Caco-2 (cell line): ENCODE measurements at regions not wholly inside any gene's neighbourhood (a gene's known extent, or its start where the extent isn't known, plus 50 kb on each side); places are given as distances from the start of the nearest gene placed in this dataset.

Source experiments
- BruUV-seq: library from RNA; stranded (reverse); fragments of 400-500 nt; replicated peaks from 2 replicates; lab custom pipeline; 2021; lab: Mats Ljungman, UMichigan
- CTCF ChIA-PET: fragments of 300-600 bp; sonication (Branson Sonifier 250); formaldehyde crosslinking; loops from one replicate; lab custom pipeline; 2022; ENCODE audit warnings: antibody characterized with exemption; lab: Charles Lee
- POLR2A ChIA-PET: fragments of 300-600 bp; sonication (Branson Sonifier 250); formaldehyde crosslinking; loops from one replicate; lab custom pipeline; 2022; ENCODE audit warnings: antibody characterized with exemption; lab: Charles Lee
- DNase-seq, 2 experiments: peaks; one replicate each; pipeline versions ENCODE4 v3.0.0 to v3.0.0-alpha.2; 2020 to 2022
- H3K27me3 ChIP-seq: replicated peaks from 2 replicates; pipeline ENCODE4 v1.6.0; 2011; ENCODE audit warnings: low read length; ENCODE audit not compliant: control insufficient read depth, insufficient read depth
- H3K36me3 ChIP-seq: 2 replicates; pipeline ENCODE4 v1.5.1; 2011; ENCODE audit warnings: low read length; ENCODE audit not compliant: control insufficient read depth, insufficient read depth
- H3K4me1 ChIP-seq: fragments of 250-450 bp; sonication (Bioruptor Pico); 2 replicates; pipeline ENCODE4 v1.5.1; 2020; ENCODE audit warnings: mild to moderate bottlenecking
- H3K4me3 ChIP-seq: 2 replicates; pipeline ENCODE4 v1.5.1; 2011; ENCODE audit warnings: low read depth, mild to moderate bottlenecking, control low read depth, low read length
- H3K9me3 ChIP-seq: fragments of 250-450 bp; sonication (Bioruptor Pico); 2 replicates; pipeline ENCODE4 v1.5.1; 2020; ENCODE audit warnings: mild to moderate bottlenecking, moderate library complexity
- H3K27ac Mint-ChIP-seq: one replicate; pipeline ENCODE4 v1.8.0; 2022; ENCODE audit warnings: mixed read lengths; ENCODE audit not compliant: unreplicated experiment
- H3K27me3 Mint-ChIP-seq: one replicate; pipeline ENCODE4 v1.8.0; 2022; ENCODE audit warnings: mixed read lengths; ENCODE audit not compliant: insufficient read depth, unreplicated experiment
- H3K36me3 Mint-ChIP-seq: one replicate; pipeline ENCODE4 v1.8.0; 2022; ENCODE audit warnings: mild to moderate bottlenecking, mixed read lengths; ENCODE audit not compliant: insufficient read depth, unreplicated experiment
- H3K4me1 Mint-ChIP-seq: one replicate; pipeline ENCODE4 v1.8.0; 2022; ENCODE audit warnings: low read depth, mixed read lengths; ENCODE audit not compliant: unreplicated experiment
- H3K4me3 Mint-ChIP-seq: one replicate; pipeline ENCODE4 v1.8.0; 2022; ENCODE audit warnings: mild to moderate bottlenecking, moderate library complexity, mixed read lengths; ENCODE audit not compliant: unreplicated experiment
- H3K9me3 Mint-ChIP-seq: one replicate; pipeline ENCODE4 v1.8.0; 2022; ENCODE audit warnings: mixed read lengths; ENCODE audit not compliant: unreplicated experiment
- intact Hi-C: fragments of 100-400 bp; cut with micrococcal nuclease; formaldehyde crosslinking; loops from one replicate; pipeline ENCODE4 v1.10.0; 2022; ENCODE audit not compliant: unreplicated experiment
- TF ChIP-seq, protein P1 (sequence below), 2 experiments: fragments of 200-600 bp in 1 of 2; IDR thresholded peaks; 1 replicate in 1 of 2; 2 replicates in 1 of 2; pipeline versions ENCODE4 v1.5.1 to v1.8.0; 2011 to 2022; ENCODE audit warnings: antibody characterized with exemption in 1 of 2, control low read depth in 1 of 2, inconsistent platforms in 1 of 2, low read depth in 1 of 2, low read length in 1 of 2, mild to moderate bottlenecking in 1 of 2, moderate library complexity in 1 of 2; ENCODE audit not compliant: insufficient read depth in 1 of 2, severe bottlenecking in 1 of 2, unreplicated experiment in 1 of 2

DNA sequence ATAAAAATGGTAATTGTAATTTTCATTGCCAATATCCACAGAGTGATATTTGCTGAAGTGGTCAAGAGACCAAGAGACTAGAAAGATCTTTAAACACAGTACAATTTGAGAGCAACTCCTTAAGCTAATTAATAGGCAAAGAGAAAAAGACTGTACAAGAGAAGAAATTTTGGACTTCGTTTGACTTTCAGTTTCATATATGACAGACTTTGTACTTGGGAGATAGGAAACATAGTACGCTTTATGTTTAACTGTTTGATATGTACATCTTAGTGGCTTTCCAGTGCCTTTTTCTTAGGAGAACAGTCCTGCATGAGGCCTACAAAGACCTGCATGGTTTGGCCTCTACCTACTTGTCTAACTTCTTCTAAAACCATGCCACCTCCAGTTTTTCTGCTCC lies 1118.1 kb downstream of the TRHDE start:
- Histone ChIP-seq H3K36me3 (no peaks in the 10 kb centered on the region), H3K4me3 (no peak overlapping the region), H3K4me1 (no peaks in the 10 kb centered on the region), H3K27me3 (no peaks in the 10 kb centered on the region), H3K9me3 (no peaks in the 10 kb centered on the region)
- BruUV-seq: no TSS peak
- H3K4me1 Mint-ChIP-seq: no peaks in the 10 kb centered on the region
- no peak overlapping the region for H3K4me3 Mint-ChIP-seq
- TF ChIP-seq, protein P1, sequence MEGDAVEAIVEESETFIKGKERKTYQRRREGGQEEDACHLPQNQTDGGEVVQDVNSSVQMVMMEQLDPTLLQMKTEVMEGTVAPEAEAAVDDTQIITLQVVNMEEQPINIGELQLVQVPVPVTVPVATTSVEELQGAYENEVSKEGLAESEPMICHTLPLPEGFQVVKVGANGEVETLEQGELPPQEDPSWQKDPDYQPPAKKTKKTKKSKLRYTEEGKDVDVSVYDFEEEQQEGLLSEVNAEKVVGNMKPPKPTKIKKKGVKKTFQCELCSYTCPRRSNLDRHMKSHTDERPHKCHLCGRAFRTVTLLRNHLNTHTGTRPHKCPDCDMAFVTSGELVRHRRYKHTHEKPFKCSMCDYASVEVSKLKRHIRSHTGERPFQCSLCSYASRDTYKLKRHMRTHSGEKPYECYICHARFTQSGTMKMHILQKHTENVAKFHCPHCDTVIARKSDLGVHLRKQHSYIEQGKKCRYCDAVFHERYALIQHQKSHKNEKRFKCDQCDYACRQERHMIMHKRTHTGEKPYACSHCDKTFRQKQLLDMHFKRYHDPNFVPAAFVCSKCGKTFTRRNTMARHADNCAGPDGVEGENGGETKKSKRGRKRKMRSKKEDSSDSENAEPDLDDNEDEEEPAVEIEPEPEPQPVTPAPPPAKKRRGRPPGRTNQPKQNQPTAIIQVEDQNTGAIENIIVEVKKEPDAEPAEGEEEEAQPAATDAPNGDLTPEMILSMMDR (IDR thresholded peaks at IDR 0.05; ENCODE audit: insufficient read depth in 1 of 2, low read depth in 1 of 2, low read length in 1 of 2, severe bottlenecking in 1 of 2, unreplicated experiment in 1 of 2): no peak
- H3K36me3 Mint-ChIP-seq: no peaks in the 10 kb centered on the region
- no peak overlapping the region for H3K27ac Mint-ChIP-seq
- intact Hi-C loops: no loop called here
- CTCF ChIA-PET: no interaction called here
- H3K9me3 Mint-ChIP-seq: no peaks in the 10 kb centered on the region
- H3K27me3 Mint-ChIP-seq: no peaks in the 10 kb centered on the region
- POLR2A ChIA-PET: no interaction called here
- no peak for DNase-seq

DNA sequence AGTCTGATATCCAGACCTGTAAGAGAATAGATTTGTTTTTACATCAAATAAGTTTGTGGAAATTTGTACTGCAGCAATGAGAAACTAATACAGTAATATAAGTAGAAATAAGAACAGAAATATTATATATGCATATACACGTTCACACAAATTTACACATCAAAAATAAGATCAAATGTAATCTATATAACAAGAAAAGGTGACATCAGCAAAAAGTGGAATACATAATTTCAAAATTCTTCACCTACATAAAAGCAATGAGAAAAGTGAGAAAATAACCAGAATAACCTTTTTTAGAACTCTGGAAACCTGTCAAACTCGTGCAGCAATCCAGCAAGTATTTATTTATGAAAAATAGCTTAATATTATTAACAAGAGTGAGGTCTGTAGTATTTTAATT lies 1124.6 kb upstream of the ATXN7L3B start:
- no peaks in the 10 kb centered on the region for H3K4me1 Mint-ChIP-seq
- CTCF ChIA-PET: no interaction called here
- TF ChIP-seq, protein P1 (IDR thresholded peaks at IDR 0.05; ENCODE audit: insufficient read depth in 1 of 2, low read depth in 1 of 2, low read length in 1 of 2, severe bottlenecking in 1 of 2, unreplicated experiment in 1 of 2): no peak
- H3K36me3 Mint-ChIP-seq: no peaks in the 10 kb centered on the region
- no peak for DNase-seq
- no peaks in the 10 kb centered on the region for H3K27me3 Mint-ChIP-seq
- no peak overlapping the region for H3K4me3 Mint-ChIP-seq
- no peaks in the 10 kb centered on the region for H3K4me1 ChIP-seq
- POLR2A ChIA-PET: no interaction called here
- H3K9me3 Mint-ChIP-seq: peaks cover 18% of the 10 kb centered on the region
- H3K27me3 ChIP-seq: no peaks in the 10 kb centered on the region
- no TSS peak for BruUV-seq
- no peak overlapping the region for H3K27ac Mint-ChIP-seq
- H3K4me3 ChIP-seq: no peak overlapping the region
- no peaks in the 10 kb centered on the region for H3K36me3 ChIP-seq
- no peaks in the 10 kb centered on the region for H3K9me3 ChIP-seq
- intact Hi-C loops: no loop called here

DNA sequence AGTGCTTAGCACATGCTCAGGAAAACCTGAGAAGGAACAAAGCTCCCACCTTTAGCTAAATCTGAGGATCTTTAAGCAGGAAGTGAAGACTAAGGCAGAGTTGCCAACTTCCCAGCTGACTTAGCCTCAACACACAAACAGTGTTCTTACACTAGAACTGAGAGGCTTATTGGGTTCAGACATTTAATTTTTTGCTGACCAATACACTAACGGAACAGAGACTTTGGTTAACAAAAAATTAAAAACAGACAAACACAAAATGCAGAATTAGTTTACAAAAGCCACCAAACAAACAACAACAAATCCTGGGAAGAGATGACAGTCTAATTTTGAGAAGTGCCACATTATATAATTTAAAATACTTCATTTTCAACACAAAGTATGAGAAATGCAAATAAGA lies 1123.7 kb upstream of the ATXN7L3B start:
- TF ChIP-seq, protein P1 (IDR thresholded peaks at IDR 0.05; ENCODE audit: insufficient read depth in 1 of 2, low read depth in 1 of 2, low read length in 1 of 2, severe bottlenecking in 1 of 2, unreplicated experiment in 1 of 2): no peak
- no TSS peak for BruUV-seq
- peaks cover 10% of the 10 kb centered on the region for H3K9me3 Mint-ChIP-seq
- H3K36me3 Mint-ChIP-seq: no peaks in the 10 kb centered on the region
- intact Hi-C loops: no loop called here
- POLR2A ChIA-PET: no interaction called here
- H3K4me1 ChIP-seq: no peaks in the 10 kb centered on the region
- no peaks in the 10 kb centered on the region for H3K36me3 ChIP-seq
- DNase-seq: no peak
- H3K27me3 Mint-ChIP-seq: no peaks in the 10 kb centered on the region
- no peaks in the 10 kb centered on the region for H3K27me3 ChIP-seq
- no peaks in the 10 kb centered on the region for H3K4me1 Mint-ChIP-seq
- no peak overlapping the region for H3K4me3 ChIP-seq
- H3K9me3 ChIP-seq: no peaks in the 10 kb centered on the region
- no peak overlapping the region for H3K27ac Mint-ChIP-seq
- no peak overlapping the region for H3K4me3 Mint-ChIP-seq
- CTCF ChIA-PET: no interaction called here
